HG03460 (cell line): ENCODE measurements at regions not wholly inside any gene's neighbourhood (a gene's known extent, or its start where the extent isn't known, plus 50 kb on each side); places are given as distances from the start of the nearest gene placed in this dataset.
"Not testable (repeated sequence)": the region's sequence is repeated elsewhere in the genome, so short reads cannot be mapped to it uniquely, and the experiment has no call there.

Experiments
- ATAC-seq: cut with Tn5 transposase; IDR thresholded peaks from one replicate; pipeline ENCODE4 v1.9.1; 2021; ENCODE audit not compliant: unreplicated experiment

GRCh38 chr1:198809247-198809646, 170.4 kb downstream of the PTPRC start:
- ATAC-seq, result no peak

GRCh38 chr1:198811449-198811848, 172.6 kb downstream of the PTPRC start:
- ATAC-seq, result no peak

DNA sequence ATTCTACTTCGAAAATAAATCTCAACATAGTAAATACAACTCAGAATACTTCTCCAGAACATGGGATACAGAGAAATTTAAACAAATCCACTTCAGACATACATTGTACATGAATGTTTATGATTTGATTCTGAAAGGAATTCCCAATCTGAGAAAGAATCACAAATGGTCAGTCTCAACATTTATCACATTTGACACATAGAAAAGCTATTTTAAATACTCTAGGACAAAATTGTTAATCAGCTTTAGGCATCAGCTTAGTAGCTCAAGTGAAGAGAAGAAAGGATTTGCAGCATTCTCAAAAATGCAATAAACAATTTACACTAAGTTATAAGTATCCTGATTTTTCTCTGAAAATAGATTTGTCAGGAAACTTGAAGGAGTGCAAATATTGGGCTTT, 184.8 kb downstream of the PTPRC start:
- ATAC-seq, result no peak

DNA sequence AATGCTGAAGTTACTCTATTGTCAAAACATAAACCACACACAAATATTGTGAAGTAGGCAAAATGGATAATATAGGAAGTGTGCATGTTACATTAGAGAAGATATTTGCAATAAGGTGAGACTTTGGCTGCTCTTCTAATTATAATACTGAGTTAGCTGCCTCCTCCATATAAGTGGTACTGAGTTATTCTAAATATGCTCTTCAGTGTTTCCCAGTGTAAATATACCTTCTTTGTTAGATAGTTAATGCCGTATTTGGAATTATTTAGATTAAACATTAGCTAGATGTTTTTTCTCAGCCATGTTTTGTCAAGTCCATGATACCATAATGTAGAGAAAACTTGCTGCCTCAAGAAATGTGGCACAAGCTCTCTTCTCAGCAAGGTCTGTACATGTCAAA, 186.4 kb downstream of the PTPRC start:
- ATAC-seq, result no peak

DNA sequence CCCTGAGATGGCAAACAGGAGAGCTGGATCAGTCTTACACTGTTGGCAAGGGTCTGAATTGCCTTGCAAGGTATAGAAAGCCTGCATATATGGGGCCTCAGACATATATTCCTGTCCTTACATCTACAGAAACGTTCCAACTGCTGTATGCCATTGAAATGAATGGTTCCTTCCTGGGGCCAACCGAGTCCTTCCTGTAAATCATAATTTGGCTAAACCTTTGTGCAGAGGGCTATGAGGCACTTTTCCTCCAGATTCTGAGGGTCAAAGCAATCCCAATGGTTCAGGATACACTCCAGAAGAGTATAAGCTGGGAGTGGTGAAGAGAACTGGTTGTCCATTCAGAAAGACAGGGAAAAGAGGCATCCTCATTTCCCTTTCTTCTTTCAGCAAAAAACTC, 190.5 kb downstream of the PTPRC start:
- ATAC-seq, result no peak

DNA sequence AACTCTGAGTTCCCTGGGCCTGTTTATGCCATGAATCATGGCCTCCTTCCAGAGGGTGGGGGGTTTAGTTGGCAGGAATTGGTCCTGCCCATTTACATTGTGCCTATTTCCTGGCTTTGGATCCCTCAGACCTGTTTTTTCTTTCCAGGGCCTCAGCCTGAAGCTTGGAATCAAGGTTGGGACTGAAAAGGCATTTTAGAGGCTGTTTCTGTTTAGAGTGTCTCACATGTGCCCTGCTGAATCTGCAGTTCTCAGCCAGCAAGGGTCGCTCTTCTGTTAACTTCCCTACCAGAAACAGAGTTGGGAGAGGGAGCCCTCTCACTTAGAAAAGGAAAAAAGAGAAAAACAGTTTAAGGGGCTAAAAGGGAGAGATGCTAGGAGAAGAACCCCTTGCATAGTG, 191.1 kb downstream of the PTPRC start:
- ATAC-seq, result no peak

GRCh38 chr1:198830412-198830811, 191.6 kb downstream of the PTPRC start:
- no peak for ATAC-seq

GRCh38 chr1:198833706-198834503, 195.1 kb downstream of the PTPRC start:
- no peak for ATAC-seq

DNA sequence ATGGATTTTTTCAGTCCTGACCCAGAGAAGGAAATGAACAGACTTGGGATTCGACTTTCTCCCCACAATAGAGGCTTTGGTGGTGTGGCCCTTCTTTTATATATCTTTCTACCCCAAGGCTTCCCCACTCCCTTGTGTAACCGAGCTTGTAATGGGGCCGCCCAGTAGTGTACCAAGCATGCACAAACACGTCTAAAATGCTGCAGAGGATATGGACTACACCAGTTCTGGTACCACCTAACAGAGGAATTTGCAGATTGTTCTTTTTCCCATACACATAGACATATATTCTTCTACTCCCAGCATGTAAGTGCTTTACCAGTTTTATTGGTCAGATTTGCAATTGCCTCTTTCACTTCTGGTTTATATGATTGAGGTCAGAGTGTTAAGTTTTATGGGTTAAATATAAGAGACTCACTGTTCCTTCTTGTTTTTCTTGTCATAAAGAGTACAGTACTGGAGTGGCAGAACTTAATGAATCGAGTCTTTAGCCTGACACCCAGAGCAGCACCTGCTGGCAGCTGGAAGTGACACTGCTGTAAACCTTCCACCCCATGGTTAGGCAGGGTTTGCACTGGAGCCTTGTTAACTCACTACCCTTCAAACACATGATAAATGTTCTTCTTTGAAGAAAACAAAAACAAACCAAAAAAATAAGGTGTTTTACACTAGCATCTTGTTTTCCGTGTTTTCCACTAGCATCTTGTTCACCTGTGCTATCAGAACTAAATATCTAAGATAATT, 198.6 kb downstream of the PTPRC start:
- ATAC-seq, result no peak

GRCh38 chr1:198838022-198838342, 199.1 kb downstream of the PTPRC start:
- no peak for ATAC-seq

DNA sequence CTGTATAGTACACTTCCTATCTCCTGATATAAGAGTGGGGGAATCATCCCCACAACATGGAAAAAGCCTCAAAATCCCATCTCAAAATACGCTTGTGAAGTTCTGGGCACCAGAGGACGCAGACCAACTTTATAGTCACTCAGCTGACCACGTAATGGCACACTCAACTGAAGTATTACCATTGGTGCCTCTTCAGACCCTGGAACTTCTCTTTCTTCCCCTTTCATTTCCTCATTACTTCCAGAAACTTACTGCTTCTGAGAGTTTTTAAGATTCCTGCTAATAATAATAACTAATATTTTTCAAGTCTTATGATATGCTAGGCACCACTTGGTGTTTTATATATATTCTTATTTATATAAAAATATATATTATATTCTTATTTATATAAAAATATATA, 202.6 kb downstream of the PTPRC start:
- no peak for ATAC-seq

GRCh38 chr1:198842686-198843085, 203.8 kb downstream of the PTPRC start:
- ATAC-seq, result no peak

GRCh38 chr1:198845271-198845670, 206.4 kb downstream of the PTPRC start:
- ATAC-seq, result no peak

GRCh38 chr1:198845851-198846250, 207.0 kb downstream of the PTPRC start:
- ATAC-seq, result no peak

DNA sequence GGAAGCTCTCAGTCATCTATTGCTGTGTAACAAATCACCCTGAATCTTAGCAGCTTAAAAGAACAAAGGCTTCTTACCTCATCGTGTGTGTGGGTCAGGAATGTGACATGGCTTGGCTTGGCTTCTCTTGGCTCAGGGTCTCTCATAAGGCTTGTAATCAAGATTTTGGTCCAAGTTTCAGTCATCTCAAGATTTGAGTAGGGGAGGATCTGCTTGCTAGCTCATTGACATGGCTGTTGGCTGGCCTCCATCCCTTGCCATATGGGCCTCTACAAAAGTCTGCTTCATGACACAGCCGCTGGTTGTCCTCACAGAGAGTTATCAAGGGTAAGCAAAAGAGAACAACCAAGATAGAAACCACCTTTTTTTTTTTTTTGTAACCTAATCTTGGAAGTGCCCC, 207.7 kb downstream of the PTPRC start:
- no peak for ATAC-seq

GRCh38 chr1:198848206-198848605, 209.4 kb downstream of the PTPRC start:
- ATAC-seq, result no peak

DNA sequence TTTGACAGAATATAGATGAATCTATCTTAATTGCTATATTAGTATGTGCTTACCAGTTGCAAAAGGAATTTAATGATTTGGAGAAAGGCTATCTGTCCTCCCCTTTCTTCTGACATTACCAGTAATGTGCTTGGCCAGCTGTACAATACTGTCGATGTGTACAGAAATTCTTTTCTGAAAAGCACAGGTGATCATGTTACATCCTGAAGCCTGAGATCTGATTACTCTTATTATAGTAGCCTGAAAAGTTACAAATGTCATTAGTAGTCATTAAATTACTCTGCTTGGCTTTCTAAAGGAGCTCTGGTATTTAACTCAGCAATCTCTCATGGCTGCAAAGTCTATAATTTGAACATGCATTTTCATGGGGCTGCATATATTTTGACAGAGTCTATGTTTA, 209.8 kb downstream of the PTPRC start:
- no peak for ATAC-seq

DNA sequence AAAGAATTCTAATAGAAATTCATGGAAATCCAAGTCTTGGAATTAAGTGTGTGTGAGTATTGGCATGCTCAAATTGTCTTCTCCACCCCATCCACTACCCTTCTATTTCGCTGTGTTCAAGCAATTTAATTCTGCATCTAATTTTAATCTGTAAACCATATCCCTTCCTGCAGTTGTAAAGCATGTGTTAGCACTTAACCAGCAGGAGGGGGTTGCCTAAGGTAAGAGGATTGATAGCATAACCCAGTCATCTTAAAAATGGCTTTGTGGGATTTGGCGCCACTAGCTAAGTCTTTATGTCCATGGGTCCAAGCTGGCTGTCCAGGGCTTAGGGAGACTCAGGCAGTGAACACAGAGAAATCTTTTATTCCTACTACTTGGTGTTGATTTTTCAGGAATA, 210.3 kb downstream of the PTPRC start:
- no peak for ATAC-seq

DNA sequence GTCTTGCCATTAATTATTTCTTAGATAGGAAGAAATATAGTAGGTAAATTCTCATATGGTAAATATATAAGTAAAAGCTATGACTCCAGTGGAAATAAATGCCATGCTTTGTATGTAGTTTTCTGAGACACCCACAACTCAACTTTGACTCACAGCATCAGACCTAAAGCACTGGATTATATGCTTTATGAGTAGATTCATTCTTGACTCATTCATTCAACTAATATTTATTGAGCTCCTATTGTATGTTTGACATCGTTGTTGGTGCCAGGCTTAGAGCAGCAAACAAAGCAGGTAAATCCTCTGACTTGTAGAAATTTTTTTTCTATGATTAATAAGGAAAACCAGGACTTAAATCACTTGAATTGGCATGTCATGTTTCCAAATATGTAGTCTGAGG, 211.4 kb downstream of the PTPRC start:
- ATAC-seq, result no peak

- ATAC-seq, result not testable (repeated sequence)
Measured at GRCh38 chr1:198850966-198851365, 212.1 kb downstream of the PTPRC start.

DNA sequence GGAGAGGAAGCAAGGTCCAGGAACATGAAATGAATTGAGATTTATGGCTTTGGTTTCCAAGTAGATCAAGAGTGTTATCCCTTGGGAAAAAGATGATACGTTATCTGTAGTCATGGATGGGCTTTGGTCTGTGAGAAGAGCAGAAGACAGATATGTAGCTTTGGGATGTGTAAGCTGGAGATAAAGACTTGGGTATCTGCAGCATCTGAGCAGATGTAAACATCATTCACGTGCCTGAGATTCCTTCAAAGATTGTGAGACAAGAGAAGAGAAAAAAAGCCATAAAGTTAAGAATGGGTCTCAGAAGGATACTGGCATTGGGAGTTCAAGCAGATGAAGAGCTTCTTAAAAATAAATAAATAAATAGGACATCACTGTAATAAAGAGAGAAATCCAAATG, 217.8 kb downstream of the PTPRC start:
- ATAC-seq, result no peak

- ATAC-seq, result no peak
Measured at GRCh38 chr1:198858033-198858432, 219.2 kb downstream of the PTPRC start.

DNA sequence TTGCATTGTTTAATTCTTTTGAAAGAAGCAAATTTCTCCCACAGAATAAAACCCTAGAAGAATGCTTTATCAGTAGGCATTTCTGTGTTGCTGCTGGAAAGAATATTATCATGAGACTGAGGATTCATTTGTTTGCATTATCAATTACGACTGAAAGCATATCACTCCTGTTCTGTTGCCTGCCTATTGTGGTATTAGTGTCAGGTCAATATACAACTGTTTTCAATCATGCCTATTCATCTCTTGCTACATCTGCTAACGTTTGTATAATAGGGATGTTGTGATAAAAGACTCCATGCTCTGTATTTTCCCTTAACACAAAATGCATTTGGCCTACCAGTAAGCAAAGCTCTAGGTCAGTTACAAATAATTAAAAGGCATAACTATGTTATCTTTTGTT, 221.5 kb downstream of the PTPRC start:
- ATAC-seq, result no peak
